ENCODE measurements at regions not wholly inside any gene's neighbourhood (a gene's known extent, or its start where the extent isn't known, plus 50 kb on each side); places are given as distances from the start of the nearest gene placed in this dataset.

DNA sequence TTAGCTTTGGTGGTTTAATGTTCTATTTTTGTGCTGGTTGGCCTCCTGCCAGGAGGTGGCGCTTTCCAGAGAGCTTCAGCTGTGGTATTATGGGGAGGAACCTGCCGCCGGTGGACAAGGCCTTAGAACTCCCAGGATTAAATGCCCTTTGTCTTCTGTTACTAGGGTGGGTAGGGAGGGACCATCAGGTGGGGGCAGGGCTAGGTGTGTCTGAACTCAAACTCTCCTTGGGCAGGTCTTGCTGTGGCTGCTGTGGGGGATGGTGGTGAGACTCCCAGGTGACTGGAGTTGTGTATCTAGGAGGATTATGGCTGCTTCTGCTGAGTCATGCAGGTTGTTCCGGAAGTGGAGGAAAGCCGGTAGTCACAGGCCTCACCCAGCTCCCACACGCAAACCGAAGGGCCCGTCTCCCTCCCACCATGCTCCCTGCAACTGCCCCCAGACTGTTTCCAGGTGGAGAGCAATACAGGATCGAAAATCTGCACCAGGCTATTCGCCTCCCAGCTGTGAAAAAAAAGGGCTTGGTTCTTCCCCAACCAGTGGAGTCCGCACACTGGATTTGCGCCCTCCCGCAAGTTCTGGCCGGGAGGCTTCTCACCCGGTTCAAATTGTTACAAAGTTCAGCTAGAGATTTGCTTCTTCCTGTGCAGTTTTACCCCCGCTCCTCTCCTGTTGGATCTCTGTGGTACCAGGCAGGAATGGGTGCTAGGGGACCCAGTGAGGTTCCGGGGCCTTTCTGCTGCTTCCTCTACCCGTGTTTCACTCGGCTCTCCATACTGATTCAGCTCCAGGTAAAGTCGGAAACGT, 220.5 kb downstream of the CENPF start:
- DNase-seq (ENCODE audit: low spot score), result no peak

DNA sequence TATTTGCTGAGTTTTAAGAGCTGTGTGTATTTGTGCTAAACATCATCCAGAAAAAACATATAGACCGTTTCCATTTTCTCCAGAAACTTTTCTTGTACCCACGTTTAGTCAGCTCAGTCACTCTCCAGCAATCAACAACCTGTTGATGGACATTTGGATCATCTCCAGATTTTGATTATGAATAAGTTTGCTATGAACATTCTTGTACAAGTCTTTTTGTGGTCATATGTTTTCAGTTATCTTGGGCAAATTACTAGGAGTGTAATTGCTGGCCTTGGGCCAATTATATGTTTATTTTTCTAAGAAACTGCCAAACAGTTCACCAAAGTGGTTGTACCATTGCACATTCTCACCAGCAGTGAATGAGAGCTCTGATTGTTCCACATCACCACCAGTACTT, 221.8 kb downstream of the CENPF start:
- DNase-seq (ENCODE audit: low spot score), result no peak

GRCh38 chr1:214826619-214827018, 223.6 kb downstream of the CENPF start:
- no peak for DNase-seq (ENCODE audit: low spot score)

DNA sequence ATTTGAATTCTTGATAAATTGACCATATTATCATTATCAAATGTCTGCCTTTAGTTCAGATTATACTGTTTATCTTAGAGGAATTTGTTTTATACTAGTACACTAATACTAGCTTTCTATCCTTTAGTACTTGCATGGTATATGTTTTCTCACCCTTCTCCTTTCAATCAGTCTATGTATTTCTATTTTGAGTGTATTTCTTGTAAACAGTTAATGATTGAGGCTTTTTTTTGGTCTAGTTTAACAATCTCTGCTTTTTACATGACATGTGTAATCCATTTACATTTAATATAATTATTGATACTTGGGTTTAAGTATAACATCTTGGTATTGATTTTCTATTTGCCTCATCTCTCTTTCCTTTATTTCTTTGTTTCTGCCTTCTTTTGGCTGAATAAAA, 224.9 kb downstream of the CENPF start:
- DNase-seq (ENCODE audit: low spot score), result no peak

DNA sequence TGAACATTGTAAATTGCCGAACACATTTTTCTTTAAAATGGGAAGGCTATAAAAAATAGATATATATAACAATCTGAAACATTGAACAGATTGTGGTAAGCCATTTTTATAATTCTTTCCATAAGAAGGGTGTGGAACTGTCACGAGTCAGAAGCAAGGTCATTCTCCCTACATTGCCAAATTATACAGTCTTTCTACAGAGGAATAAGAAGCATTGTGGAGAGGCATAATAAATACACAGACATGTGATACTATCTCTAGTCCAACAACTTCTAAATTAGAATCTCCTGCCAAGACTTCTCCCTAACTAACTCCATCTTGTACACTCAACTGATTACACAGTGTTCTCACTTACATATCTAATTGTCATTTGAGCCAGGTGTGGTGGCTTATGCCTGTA, 227.9 kb downstream of the CENPF start:
- DNase-seq (ENCODE audit: low spot score), result no peak

GRCh38 chr1:214831956-214832355, 229.0 kb downstream of the CENPF start:
- DNase-seq (ENCODE audit: low spot score), result no peak

- DNase-seq (ENCODE audit: low spot score), result peak; percentile 53
Observed at GRCh38 chr1:214833178-214833756, 230.3 kb downstream of the CENPF start.

GRCh38 chr1:214837376-214837775, 234.4 kb downstream of the CENPF start:
- no peak for DNase-seq (ENCODE audit: low spot score)

DNA sequence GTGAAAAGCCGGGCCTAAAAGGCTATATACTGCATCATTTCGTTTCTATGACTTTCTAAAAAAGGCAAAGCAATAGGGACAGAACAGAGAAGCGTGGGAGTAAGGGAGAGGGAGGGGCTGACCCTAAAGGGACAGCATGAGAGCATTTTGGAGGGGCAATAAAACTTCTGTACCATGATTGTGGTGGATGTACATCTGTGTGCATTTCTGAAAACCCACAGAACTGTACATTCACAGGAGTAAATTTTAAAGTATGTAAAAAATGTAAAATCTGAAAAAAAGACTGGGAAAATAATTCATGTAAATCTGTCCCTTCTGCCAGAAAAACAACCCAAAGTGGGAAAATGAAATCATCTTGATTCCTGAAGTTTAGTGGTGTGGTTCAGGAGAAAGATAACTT, 235.4 kb downstream of the CENPF start:
- no peak for DNase-seq (ENCODE audit: low spot score)

GRCh38 chr1:214840356-214840755, 237.4 kb downstream of the CENPF start:
- DNase-seq (ENCODE audit: low spot score), result no peak

- peak; percentile 55 for DNase-seq (ENCODE audit: low spot score)
Observed at GRCh38 chr1:214842856-214843255, 239.7 kb upstream of the KCNK2 start.

GRCh38 chr1:214843281-214843680, 239.3 kb upstream of the KCNK2 start:
- peak; percentile 12 for DNase-seq (ENCODE audit: low spot score)

GRCh38 chr1:214844319-214844718, 238.2 kb upstream of the KCNK2 start:
- no peak for DNase-seq (ENCODE audit: low spot score)

DNA sequence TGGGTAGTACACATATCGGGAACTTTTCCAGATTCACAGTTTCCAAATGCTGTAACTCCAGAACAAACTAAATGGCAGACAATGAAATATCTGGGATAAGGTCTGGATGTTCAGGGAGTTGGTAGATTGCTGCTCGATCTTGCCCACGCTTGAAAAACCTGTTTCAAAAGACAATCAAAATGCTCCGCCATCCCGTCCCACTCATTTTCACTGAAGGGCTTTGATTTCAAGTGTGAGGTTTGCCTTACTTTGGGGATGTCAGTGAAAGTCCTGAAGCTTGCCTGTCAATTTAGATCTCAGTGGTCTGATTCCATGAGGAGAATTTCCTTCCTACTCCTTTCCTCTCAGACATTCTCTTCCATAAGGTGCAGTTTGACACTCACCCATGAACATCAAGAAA, 236.3 kb upstream of the KCNK2 start:
- no peak for DNase-seq (ENCODE audit: low spot score)

- DNase-seq (ENCODE audit: low spot score), result no peak
Observed at GRCh38 chr1:214847071-214847810, 235.3 kb upstream of the KCNK2 start.

- DNase-seq (ENCODE audit: low spot score), result no peak
Observed at GRCh38 chr1:214848101-214848500, 234.4 kb upstream of the KCNK2 start.

- DNase-seq (ENCODE audit: low spot score), result no peak
Observed at GRCh38 chr1:214850432-214851050, 232.0 kb upstream of the KCNK2 start.

- DNase-seq (ENCODE audit: low spot score), result no peak
Observed at GRCh38 chr1:214853340-214853739, 229.2 kb upstream of the KCNK2 start.

DNA sequence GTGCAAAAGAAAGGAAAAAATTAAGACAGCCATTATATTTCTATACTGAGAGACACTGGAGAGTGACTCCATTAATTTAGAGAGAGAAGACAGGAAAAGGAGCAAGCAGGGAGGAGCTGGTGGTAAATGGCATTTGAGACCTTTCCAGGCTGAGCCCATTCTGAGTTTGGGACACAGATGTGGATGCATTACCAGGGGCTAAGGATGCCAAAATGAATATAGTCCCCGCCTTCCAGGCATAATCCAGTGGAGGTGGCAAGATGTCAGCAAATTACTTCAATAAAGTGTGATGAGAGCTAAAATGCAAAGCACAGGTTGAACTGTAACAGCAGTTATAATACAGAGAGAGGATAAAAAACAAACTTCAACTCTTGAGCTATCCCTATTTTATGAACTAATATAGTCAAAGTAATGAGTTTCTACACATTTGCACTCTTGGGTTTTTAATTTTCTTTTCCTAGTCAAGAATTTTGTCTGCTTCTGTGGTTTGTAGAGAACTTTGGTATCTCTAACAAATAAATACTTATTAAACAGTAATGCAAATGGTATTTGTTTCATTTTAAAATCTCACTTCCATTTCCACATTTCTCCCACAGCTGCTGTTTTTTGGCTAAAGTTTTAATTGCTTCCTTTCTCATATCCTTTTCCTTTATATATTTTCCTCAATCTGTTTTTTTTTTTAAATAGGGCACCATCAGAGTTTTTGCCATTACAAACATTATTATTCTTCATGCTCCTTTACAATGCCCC, 228.2 kb upstream of the KCNK2 start:
- peak; percentile 14 for DNase-seq (ENCODE audit: low spot score)

DNA sequence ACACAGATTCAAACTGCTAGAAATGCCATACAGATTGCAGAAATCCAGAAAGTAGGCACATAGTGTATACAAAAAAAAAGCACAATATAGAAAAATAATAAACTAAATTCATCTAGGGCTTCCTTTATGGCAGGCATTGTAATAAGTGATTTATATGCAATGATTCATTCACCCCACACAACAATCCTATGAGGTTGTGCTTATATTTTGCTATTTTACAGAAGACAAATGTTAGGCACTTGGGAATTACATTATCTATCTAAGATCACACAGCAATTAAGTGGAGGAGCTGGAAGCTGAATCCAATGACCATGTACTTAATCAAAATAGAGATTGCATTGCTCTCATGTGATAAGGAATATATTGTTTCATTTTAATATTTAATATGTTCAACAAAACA, 225.7 kb upstream of the KCNK2 start:
- DNase-seq (ENCODE audit: low spot score), result no peak

GRCh38 chr1:214857716-214858115, 224.8 kb upstream of the KCNK2 start:
- DNase-seq (ENCODE audit: low spot score), result peak; percentile 40

GRCh38 chr1:214859647-214860046, 222.9 kb upstream of the KCNK2 start:
- no peak for DNase-seq (ENCODE audit: low spot score)
